ENCODE measurements at regions not wholly inside any gene's neighbourhood (a gene's known extent, or its start where the extent isn't known, plus 50 kb on each side); places are given as distances from the start of the nearest gene placed in this dataset.
"Not testable (repeated sequence)": the region's sequence is repeated elsewhere in the genome, so short reads cannot be mapped to it uniquely, and the experiment has no call there.

- DNase-seq (ENCODE audit: low read depth) = no peak
Observed at GRCh38 chr2:221758076-221758475, 186.0 kb upstream of the EPHA4 start.

- no peak for DNase-seq (ENCODE audit: low read depth)
Observed at GRCh38 chr2:221753401-221753800, 181.3 kb upstream of the EPHA4 start.

GRCh38 chr2:221752781-221753180 lies 180.7 kb upstream of the EPHA4 start:
- DNase-seq (ENCODE audit: low read depth) = no peak

GRCh38 chr2:221750316-221750715 lies 178.2 kb upstream of the EPHA4 start:
- no peak for DNase-seq (ENCODE audit: low read depth)

- DNase-seq (ENCODE audit: low read depth) = no peak
Observed at GRCh38 chr2:221747289-221747972, 175.3 kb upstream of the EPHA4 start.

GRCh38 chr2:221741496-221742211 lies 169.6 kb upstream of the EPHA4 start:
- DNase-seq (ENCODE audit: low read depth) = no peak

GRCh38 chr2:221731432-221732145 lies 159.5 kb upstream of the EPHA4 start:
- DNase-seq (ENCODE audit: low read depth) = no peak

- DNase-seq (ENCODE audit: low read depth) = no peak
Observed at GRCh38 chr2:221726894-221727513, 154.9 kb upstream of the EPHA4 start.

GRCh38 chr2:221724631-221725203 lies 152.6 kb upstream of the EPHA4 start:
- DNase-seq (ENCODE audit: low read depth) = no peak

GRCh38 chr2:221724117-221724516 lies 152.0 kb upstream of the EPHA4 start:
- DNase-seq (ENCODE audit: low read depth) = not testable (repeated sequence)

GRCh38 chr2:221716426-221717303 lies 144.6 kb upstream of the EPHA4 start:
- no peak for DNase-seq (ENCODE audit: low read depth)

GRCh38 chr2:221715523-221716247 lies 143.6 kb upstream of the EPHA4 start:
- no peak for DNase-seq (ENCODE audit: low read depth)

GRCh38 chr2:221710744-221711143 lies 138.6 kb upstream of the EPHA4 start:
- no peak for DNase-seq (ENCODE audit: low read depth)

GRCh38 chr2:221708902-221709301 lies 136.8 kb upstream of the EPHA4 start:
- DNase-seq (ENCODE audit: low read depth) = no peak

- no peak for DNase-seq (ENCODE audit: low read depth)
Observed at GRCh38 chr2:221705185-221705877, 133.2 kb upstream of the EPHA4 start.

- DNase-seq (ENCODE audit: low read depth) = no peak
Observed at GRCh38 chr2:221704442-221704841, 132.3 kb upstream of the EPHA4 start.

GRCh38 chr2:221693365-221693764 lies 121.3 kb upstream of the EPHA4 start:
- DNase-seq (ENCODE audit: low read depth) = no peak

GRCh38 chr2:221691571-221691970 lies 119.5 kb upstream of the EPHA4 start:
- no peak for DNase-seq (ENCODE audit: low read depth)

- no peak for DNase-seq (ENCODE audit: low read depth)
Observed at GRCh38 chr2:221689140-221689539, 117.0 kb upstream of the EPHA4 start.

GRCh38 chr2:221680548-221680947 lies 108.4 kb upstream of the EPHA4 start:
- no peak for DNase-seq (ENCODE audit: low read depth)

All from fibroblast of the conjunctiva (primary cell).